ENCODE measurements at regions not wholly inside any gene's neighbourhood (a gene's known extent, or its start where the extent isn't known, plus 50 kb on each side); places are given as distances from the start of the nearest gene placed in this dataset.

DNA sequence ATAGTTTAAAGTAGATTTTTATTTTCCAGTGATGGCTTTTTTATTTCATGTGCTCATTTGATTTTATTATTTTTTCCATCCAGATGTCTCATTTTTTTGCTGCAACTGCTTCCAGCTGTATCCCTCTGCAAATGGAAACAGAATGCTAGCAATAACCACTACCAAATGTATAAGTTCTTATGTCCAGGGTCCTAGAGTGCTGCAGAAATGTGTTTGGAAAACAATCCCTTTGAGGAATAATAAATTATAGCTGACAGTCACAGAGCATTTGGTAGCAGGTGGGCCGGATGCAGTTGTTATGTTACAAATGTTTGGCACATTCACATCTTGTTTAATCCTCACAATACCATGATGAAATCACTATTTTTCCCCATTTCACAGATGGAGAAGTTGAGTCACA is 300.7 kb upstream of the PDGFD start:
- no peak overlapping the region for H2BK20ac ChIP-seq (ENCODE audit: low read length)
- H3K79me2 ChIP-seq (ENCODE audit: control insufficient read depth in 1 of 2, insufficient read depth in 2 of 2, low read length in 2 of 2): no peaks in the 10 kb centered on the region
- no peak overlapping the region for H3K14ac ChIP-seq (ENCODE audit: insufficient read length)
- no peaks in the 10 kb centered on the region for H3K4me1 ChIP-seq (replicated peaks in 1 of 4; ENCODE audit: control insufficient read depth in 3 of 4, insufficient read depth in 4 of 4, low read length in 3 of 4)
- no peak for DNase-seq (ENCODE audit: low read depth in 1 of 2, low spot score in 2 of 2)
- no peak overlapping the region for H2BK5ac ChIP-seq (ENCODE audit: low read depth, low read length)
- H3K27ac ChIP-seq (ENCODE audit: low read depth, low read length): no peak overlapping the region
- no peaks in the 10 kb centered on the region for H4K20me1 ChIP-seq (replicated peaks in 1 of 2; ENCODE audit: control insufficient read depth in 1 of 2, insufficient read depth in 2 of 2, low read length in 2 of 2)
- H3K23ac ChIP-seq (ENCODE audit: insufficient read length): no peak overlapping the region
- FAIRE-seq: no peak
- no peaks in the 10 kb centered on the region for H3K9me3 ChIP-seq (ENCODE audit: insufficient read depth in 2 of 2, low read depth in 1 of 2, low read length in 1 of 2)
- H3K36me3 ChIP-seq (ENCODE audit: control insufficient read depth in 2 of 4, insufficient read depth in 4 of 4, low read length in 3 of 4): no peaks in the 10 kb centered on the region
- no peak overlapping the region for H2AK5ac ChIP-seq (ENCODE audit: low read depth, low read length)
- ChIA-PET POLR2A (ENCODE audit: partially characterized antibody) (no interaction called here), CTCF (ENCODE audit: partially characterized antibody) (no interaction called here)
- H2BK15ac ChIP-seq (ENCODE audit: low read length): no peak overlapping the region
- H4K8ac ChIP-seq (ENCODE audit: extremely low read depth, insufficient read depth, low read length): no peak overlapping the region
- no peak overlapping the region for H2AFZ ChIP-seq (ENCODE audit: low read length)
- 94% methylated on average over 1 of the region's 1 CpG; no CpG with 5 or more reads in 1 of the 2 experiments for WGBS, 2 experiments (ENCODE audit: extremely low coverage in 1 of 2, insufficient coverage in 1 of 2, insufficient read length in 1 of 2, insufficient replicate concordance in 2 of 2, low coverage in 1 of 2, low lambda C conversion rate in 2 of 2, missing lambda C conversion rate in 1 of 2)
- H2BK12ac ChIP-seq (ENCODE audit: low read depth, low read length): no peak overlapping the region
- H3K56ac ChIP-seq (replicated peaks; ENCODE audit: insufficient read length, low read depth, low read length): no peak overlapping the region
- H3K4me2 ChIP-seq (ENCODE audit: insufficient read depth in 1 of 2, low read depth in 2 of 2, low read length in 2 of 2): no peak overlapping the region
- no peaks in the 10 kb centered on the region for H3K23me2 ChIP-seq (ENCODE audit: low read depth, low read length)
- no peak overlapping the region for H2BK120ac ChIP-seq (replicated peaks; ENCODE audit: low read depth, low read length)
- H3K9ac ChIP-seq (replicated peaks in 1 of 4; ENCODE audit: extremely low read depth in 1 of 4, low read depth in 3 of 4, low read length in 3 of 4): no peak overlapping the region
- H3K4me3 ChIP-seq (ENCODE audit: extremely low read depth in 1 of 4, insufficient read depth in 2 of 4, low read depth in 3 of 4, low read length in 4 of 4): no peak overlapping the region
- no peak overlapping the region for H4K91ac ChIP-seq (replicated peaks; ENCODE audit: insufficient read length, low read length)
- H3K27me3 ChIP-seq (replicated peaks in 1 of 4; ENCODE audit: control insufficient read depth in 3 of 4, extremely low read depth in 1 of 4, insufficient read depth in 3 of 4, low read length in 3 of 4): no peaks in the 10 kb centered on the region
- H3K18ac ChIP-seq (ENCODE audit: extremely low read depth, low read length): no peak overlapping the region
- no peak overlapping the region for H4K5ac ChIP-seq (ENCODE audit: insufficient read length, low read depth, low read length)
- no peak overlapping the region for H3K4ac ChIP-seq (replicated peaks; ENCODE audit: insufficient read length, low read depth, low read length)
- H3K79me1 ChIP-seq (ENCODE audit: low read depth, low read length): no peaks in the 10 kb centered on the region
- TF ChIP-seq NRF1 (IDR thresholded peaks at IDR 0.05; ENCODE audit: low read depth, low read length): no peak
- no peak for TF ChIP-seq CHD2 (IDR thresholded peaks at IDR 0.05; ENCODE audit: low read length)
- no peak for TF ChIP-seq POU5F1 (IDR thresholded peaks at IDR 0.05; ENCODE audit: low read depth, low read length)
- no peak for TF ChIP-seq SP1 (IDR thresholded peaks at IDR 0.05; ENCODE audit: low read depth, low read length)
- TF ChIP-seq GABPA (IDR thresholded peaks at IDR 0.05; ENCODE audit: borderline replicate concordance, insufficient read depth, low read length): no peak
- TF ChIP-seq KDM1A (IDR thresholded peaks at IDR 0.05; ENCODE audit: borderline replicate concordance, low read length): no peak
- no peak for TF ChIP-seq HDAC2 (IDR thresholded peaks at IDR 0.05; ENCODE audit: borderline replicate concordance in 1 of 2, low read depth in 2 of 2, low read length in 2 of 2)
- TF ChIP-seq YY1 (IDR thresholded peaks at IDR 0.05; ENCODE audit: low read depth, low read length): no peak
- no peak for TF ChIP-seq EGR1 (IDR thresholded peaks at IDR 0.05; ENCODE audit: borderline replicate concordance, low read depth, low read length)
- TF ChIP-seq, protein P1, sequence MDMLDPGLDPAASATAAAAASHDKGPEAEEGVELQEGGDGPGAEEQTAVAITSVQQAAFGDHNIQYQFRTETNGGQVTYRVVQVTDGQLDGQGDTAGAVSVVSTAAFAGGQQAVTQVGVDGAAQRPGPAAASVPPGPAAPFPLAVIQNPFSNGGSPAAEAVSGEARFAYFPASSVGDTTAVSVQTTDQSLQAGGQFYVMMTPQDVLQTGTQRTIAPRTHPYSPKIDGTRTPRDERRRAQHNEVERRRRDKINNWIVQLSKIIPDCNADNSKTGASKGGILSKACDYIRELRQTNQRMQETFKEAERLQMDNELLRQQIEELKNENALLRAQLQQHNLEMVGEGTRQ (IDR thresholded peaks at IDR 0.05; ENCODE audit: low read length): no peak
- no peak for TF ChIP-seq CBX5 (IDR thresholded peaks at IDR 0.05; ENCODE audit: low read depth, low read length)
- TF ChIP-seq POLR2AphosphoS5 (IDR thresholded peaks at IDR 0.05; ENCODE audit: low read depth, low read length): no peak
- TF ChIP-seq BACH1 (IDR thresholded peaks at IDR 0.05; ENCODE audit: low read length): no peak

Measured in H1 (cell line).